ENCODE measurements at regions not wholly inside any gene's neighbourhood (a gene's known extent, or its start where the extent isn't known, plus 50 kb on each side); places are given as distances from the start of the nearest gene placed in this dataset.

DNA sequence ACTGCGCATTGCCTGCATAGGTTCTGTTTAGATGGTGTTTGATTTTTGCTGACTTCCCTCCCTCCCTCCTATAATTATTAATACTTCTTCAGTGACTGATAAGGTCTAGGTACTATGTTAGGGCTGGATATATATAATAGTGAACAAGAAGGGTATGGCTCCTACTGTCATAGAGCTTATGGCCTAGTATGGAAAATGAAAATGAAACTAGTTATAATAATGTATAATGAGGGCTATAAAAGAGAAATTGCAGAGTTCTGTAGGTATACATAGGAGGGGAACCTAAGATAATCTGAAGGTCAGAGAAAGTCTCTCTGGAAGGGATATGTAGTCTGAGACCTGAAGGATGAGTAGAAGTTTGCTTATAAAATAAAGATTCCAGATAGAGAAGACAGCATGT lies 102.1 kb downstream of the DCK start:
- Histone ChIP-seq H4K91ac (replicated peaks; ENCODE audit: insufficient read length, low read length) (no peak overlapping the region), H3K27ac (ENCODE audit: low read depth, low read length) (no peak overlapping the region), H3K9ac (replicated peaks in 1 of 4; ENCODE audit: extremely low read depth in 1 of 4, low read depth in 3 of 4, low read length in 3 of 4) (no peak overlapping the region), H3K36me3 (ENCODE audit: control insufficient read depth in 2 of 4, insufficient read depth in 4 of 4, low read length in 3 of 4) (no peaks in the 10 kb centered on the region), H3K27me3 (replicated peaks in 1 of 4; ENCODE audit: control insufficient read depth in 3 of 4, extremely low read depth in 1 of 4, insufficient read depth in 3 of 4, low read length in 3 of 4) (no peaks in the 10 kb centered on the region), H3K79me2 (ENCODE audit: control insufficient read depth in 1 of 2, insufficient read depth in 2 of 2, low read length in 2 of 2) (no peaks in the 10 kb centered on the region), H3K4me3 (ENCODE audit: extremely low read depth in 1 of 4, insufficient read depth in 2 of 4, low read depth in 3 of 4, low read length in 4 of 4) (no peak overlapping the region), H4K20me1 (replicated peaks in 1 of 2; ENCODE audit: control insufficient read depth in 1 of 2, insufficient read depth in 2 of 2, low read length in 2 of 2) (no peaks in the 10 kb centered on the region), H3K18ac (ENCODE audit: extremely low read depth, low read length) (no peak overlapping the region), H3K14ac (ENCODE audit: insufficient read length) (no peak overlapping the region), H2BK15ac (ENCODE audit: low read length) (no peak overlapping the region), H4K8ac (ENCODE audit: extremely low read depth, insufficient read depth, low read length) (no peak overlapping the region), H2BK5ac (ENCODE audit: low read depth, low read length) (no peak overlapping the region), H3K23ac (ENCODE audit: insufficient read length) (no peak overlapping the region), H2BK12ac (ENCODE audit: low read depth, low read length) (no peak overlapping the region), H3K4me1 (replicated peaks in 1 of 4; ENCODE audit: control insufficient read depth in 3 of 4, insufficient read depth in 4 of 4, low read length in 3 of 4) (no peaks in the 10 kb centered on the region), H4K5ac (ENCODE audit: insufficient read length, low read depth, low read length) (no peak overlapping the region), H3K4me2 (ENCODE audit: insufficient read depth in 1 of 2, low read depth in 2 of 2, low read length in 2 of 2) (no peak overlapping the region), H3K9me3 (ENCODE audit: insufficient read depth in 2 of 2, low read depth in 1 of 2, low read length in 1 of 2) (peaks cover 0 to 3% of the 10 kb centered on the region in 2 experiments; a peak in 1 of 4 replicates), H2BK20ac (ENCODE audit: low read length) (no peak overlapping the region), H3K23me2 (ENCODE audit: low read depth, low read length) (no peaks in the 10 kb centered on the region), H2AFZ (ENCODE audit: low read length) (peak overlapping the region; percentile 93; the same call in 1 of the 2 replicates), H3K56ac (replicated peaks; ENCODE audit: insufficient read length, low read depth, low read length) (no peak overlapping the region), H2AK5ac (ENCODE audit: low read depth, low read length) (no peak overlapping the region), H3K4ac (replicated peaks; ENCODE audit: insufficient read length, low read depth, low read length) (no peak overlapping the region), H3K79me1 (ENCODE audit: low read depth, low read length) (no peaks in the 10 kb centered on the region), H2BK120ac (replicated peaks; ENCODE audit: low read depth, low read length) (no peak overlapping the region)
- DNase-seq (ENCODE audit: low read depth in 1 of 2, low spot score in 2 of 2) (no peak), FAIRE-seq (no peak)
- WGBS, 2 experiments (ENCODE audit: extremely low coverage in 1 of 2, insufficient coverage in 1 of 2, insufficient read length in 1 of 2, insufficient replicate concordance in 2 of 2, low coverage in 1 of 2, low lambda C conversion rate in 2 of 2, missing lambda C conversion rate in 1 of 2): 90% methylated on average over 1 of the region's 1 CpG; no CpG with 5 or more reads in 1 of the 2 experiments
- ChIA-PET CTCF (ENCODE audit: partially characterized antibody) (no interaction called here), POLR2A (ENCODE audit: partially characterized antibody) (no interaction called here)
- TF ChIP-seq FOSL1 (IDR thresholded peaks at IDR 0.05; ENCODE audit: insufficient read depth, low read depth, low read length): no peak
- TF ChIP-seq USF2 (IDR thresholded peaks at IDR 0.05; ENCODE audit: low read length): no peak
- no peak for TF ChIP-seq GTF2F1 (IDR thresholded peaks at IDR 0.05; ENCODE audit: borderline replicate concordance, low read depth, low read length)
- TF ChIP-seq CEBPB (IDR thresholded peaks at IDR 0.05; ENCODE audit: low read depth, low read length): no peak
- TF ChIP-seq SIX5 (IDR thresholded peaks at IDR 0.05; ENCODE audit: low read depth, low read length): no peak
- no peak for TF ChIP-seq SRF (IDR thresholded peaks at IDR 0.05; ENCODE audit: low read depth, low read length)
- no peak for TF ChIP-seq SP4 (IDR thresholded peaks at IDR 0.05; ENCODE audit: low read length)
- no peak for TF ChIP-seq TBP (IDR thresholded peaks at IDR 0.05; ENCODE audit: low read depth, low read length)
- no peak for TF ChIP-seq BCL11A (IDR thresholded peaks at IDR 0.05; ENCODE audit: low read depth in 2 of 2, low read length in 2 of 2)
- TF ChIP-seq JUN (IDR thresholded peaks at IDR 0.05; ENCODE audit: low read depth, low read length): no peak
- no peak for TF ChIP-seq BACH1 (IDR thresholded peaks at IDR 0.05; ENCODE audit: low read length)
- no peak for TF ChIP-seq EP300 (IDR thresholded peaks at IDR 0.05; ENCODE audit: borderline replicate concordance in 1 of 2, low read depth in 2 of 2, low read length in 2 of 2)
- no peak for TF ChIP-seq CBX8 (IDR thresholded peaks at IDR 0.05; ENCODE audit: borderline replicate concordance, low read depth, low read length)
- no peak for TF ChIP-seq KDM1A (IDR thresholded peaks at IDR 0.05; ENCODE audit: borderline replicate concordance, low read length)
- no peak for TF ChIP-seq TAF1 (IDR thresholded peaks at IDR 0.05; ENCODE audit: low read depth, low read length)
